Esophagus muscularis mucosa (tissue), 3 donors: ENCODE measurements at regions not wholly inside any gene's neighbourhood (a gene's known extent, or its start where the extent isn't known, plus 50 kb on each side); places are given as distances from the start of the nearest gene placed in this dataset.
"Not testable (repeated sequence)": the region's sequence is repeated elsewhere in the genome, so short reads cannot be mapped to it uniquely, and the experiment has no call there.

ENCODE experiments used
- EP300 ChIP-seq: sonication (generic); formaldehyde crosslinking; IDR thresholded peaks from one replicate; pipeline ENCODE4 v1.6.1; 2017; ENCODE audit warnings: antibody characterized with exemption
- POLR2AphosphoS5 ChIP-seq, 2 donors: sonication (generic); formaldehyde crosslinking; IDR thresholded peaks; one replicate each; pipeline ENCODE4 v1.6.1; 2017; ENCODE audit warnings: antibody characterized with exemption in 2 of 2

- TF ChIP-seq EP300; POLR2AphosphoS5 (IDR thresholded peaks at IDR 0.05): not testable (repeated sequence)
Observed at GRCh38 chr9:78699217-78699616, 402.3 kb downstream of the PSAT1 start.
